ENCODE measurements at regions not wholly inside any gene's neighbourhood (a gene's known extent, or its start where the extent isn't known, plus 50 kb on each side); places are given as distances from the start of the nearest gene placed in this dataset.

- TF ChIP-seq CTCF (IDR thresholded peaks at IDR 0.05; ENCODE audit: poor library complexity) (no peak), EZH2 (IDR thresholded peaks at IDR 0.05; ENCODE audit: borderline replicate concordance) (no peak), EZH2phosphoT487 (IDR thresholded peaks at IDR 0.05; ENCODE audit: low read depth, severe bottlenecking, unreplicated experiment) (no peak)
Observed at GRCh38 chr1:101100674-101101073, 75.1 kb upstream of the DPH5 start.
